ENCODE measurements at regions not wholly inside any gene's neighbourhood (a gene's known extent, or its start where the extent isn't known, plus 50 kb on each side); places are given as distances from the start of the nearest gene placed in this dataset.

GRCh38 chr6:94095961-94096360 lies 676.6 kb upstream of the EPHA7 start:
- no peak for TF ChIP-seq CTCF (IDR thresholded peaks at IDR 0.05; ENCODE audit: extremely low read depth in 1 of 2, insufficient read depth in 1 of 2, low read depth in 1 of 2, low read length in 2 of 2)
- TF ChIP-seq MYC (IDR thresholded peaks at IDR 0.05; ENCODE audit: low read depth, low read length): no peak
- no peak for TF ChIP-seq POLR2AphosphoS5 (IDR thresholded peaks at IDR 0.05; ENCODE audit: insufficient read depth, low read depth, low read length)
- no peak for TF ChIP-seq POLR2A (IDR thresholded peaks at IDR 0.05; ENCODE audit: low read depth, low read length)
- no peak for TF ChIP-seq MAX (IDR thresholded peaks at IDR 0.05; ENCODE audit: insufficient read depth, insufficient read length)
- no peak for TF ChIP-seq JUN (IDR thresholded peaks at IDR 0.05; ENCODE audit: borderline replicate concordance, insufficient read depth, insufficient read length, low read depth)
- TF ChIP-seq FOS (IDR thresholded peaks at IDR 0.05; ENCODE audit: borderline replicate concordance, insufficient read depth, low read length): no peak
- no peak for TF ChIP-seq EZH2 (IDR thresholded peaks at IDR 0.05; ENCODE audit: borderline replicate concordance, low read depth, low read length, severe bottlenecking)
